Naive thymus-derived CD4-positive, alpha-beta T cell (primary cell): ENCODE measurements at regions not wholly inside any gene's neighbourhood (a gene's known extent, or its start where the extent isn't known, plus 50 kb on each side); places are given as distances from the start of the nearest gene placed in this dataset.

Source experiments
- ATAC-seq: fragments of 150-1000 bp; cut with Tn5 transposase; 2 replicates; pipeline ENCODE4 v1.10.0; 2021; ENCODE audit warnings: mild to moderate bottlenecking, moderate library complexity
- CTCF ChIA-PET: fragments of 350-600 bp; sonication (Branson Sonifier 250); formaldehyde crosslinking; loops from one replicate; lab custom pipeline; 2021; ENCODE audit warnings: antibody characterized with exemption; lab: Charles Lee
- POLR2A ChIA-PET: fragments of 350-600 bp; sonication (Branson Sonifier 250); formaldehyde crosslinking; loops from one replicate; lab custom pipeline; 2021; ENCODE audit warnings: antibody characterized with exemption, inconsistent platforms; lab: Charles Lee
- DNase-seq, 9 donors: peaks; one replicate each; pipeline versions ENCODE4 v3.0.0 to v3.0.0-alpha.2; 2020 to 2022; ENCODE audit warnings: mixed read lengths in 1 of 9
- H3K27ac ChIP-seq: one replicate; pipeline ENCODE4 v1.7.0; 2013; ENCODE audit warnings: mild to moderate bottlenecking, low read depth, low read length, moderate library complexity
- H3K27me3 ChIP-seq, 2 donors: one replicate each; pipeline ENCODE4 v1.7.0; 2013; ENCODE audit warnings: low read length in 2 of 2, mild to moderate bottlenecking in 2 of 2, moderate library complexity in 2 of 2; ENCODE audit not compliant: control insufficient read depth in 2 of 2, insufficient read depth in 2 of 2
- H3K36me3 ChIP-seq, 3 experiments: 1 replicate in 2 of 3; 2 replicates in 1 of 3; pipeline ENCODE4 v1.7.0; 2013; ENCODE audit warnings: low read length in 3 of 3, mild to moderate bottlenecking in 3 of 3, moderate library complexity in 1 of 3; ENCODE audit not compliant: insufficient read depth in 3 of 3, control insufficient read depth in 2 of 3
- H3K4me1 ChIP-seq, 2 donors: one replicate each; pipeline ENCODE4 v1.7.0; 2013; ENCODE audit warnings: low read length in 2 of 2, mild to moderate bottlenecking in 2 of 2, moderate library complexity in 1 of 2; ENCODE audit not compliant: control insufficient read depth in 2 of 2, insufficient read depth in 2 of 2
- H3K4me3 ChIP-seq: 2 replicates; pipeline ENCODE4 v1.7.0; 2013; ENCODE audit warnings: mild to moderate bottlenecking, low read length
- H3K9me3 ChIP-seq, 3 experiments: 1 replicate in 2 of 3; 2 replicates in 1 of 3; pipeline ENCODE4 v1.7.0; 2013; ENCODE audit warnings: low read length in 3 of 3; ENCODE audit not compliant: control insufficient read depth in 2 of 3
- H3K27ac Mint-ChIP-seq, 9 donors: one replicate each; pipeline ENCODE4 v1.8.0; 2020 to 2022; ENCODE audit warnings: mixed read lengths in 9 of 9, mild to moderate bottlenecking in 8 of 9, moderate library complexity in 5 of 9, inconsistent platforms in 2 of 9
- H3K27me3 Mint-ChIP-seq, 5 donors: one replicate each; pipeline ENCODE4 v1.8.0; 2021 to 2022; ENCODE audit warnings: mixed read lengths in 5 of 5, mild to moderate bottlenecking in 1 of 5
- H3K36me3 Mint-ChIP-seq, 5 donors: one replicate each; pipeline ENCODE4 v1.8.0; 2020 to 2022; ENCODE audit warnings: mixed read lengths in 5 of 5, mild to moderate bottlenecking in 3 of 5, inconsistent platforms in 1 of 5
- H3K4me1 Mint-ChIP-seq, 7 donors: one replicate each; pipeline ENCODE4 v1.8.0; 2020 to 2022; ENCODE audit warnings: mixed read lengths in 7 of 7, mild to moderate bottlenecking in 3 of 7, inconsistent platforms in 1 of 7
- H3K4me3 Mint-ChIP-seq, 10 donors: one replicate each; pipeline ENCODE4 v1.8.0; 2020 to 2022; ENCODE audit warnings: mild to moderate bottlenecking in 10 of 10, mixed read lengths in 10 of 10, moderate library complexity in 6 of 10, inconsistent platforms in 2 of 10
- H3K9me3 Mint-ChIP-seq, 11 donors: one replicate each; pipeline ENCODE4 v1.8.0; 2020 to 2022; ENCODE audit warnings: mixed read lengths in 11 of 11, mild to moderate bottlenecking in 4 of 11, inconsistent platforms in 1 of 11, moderate library complexity in 1 of 11
- intact Hi-C, 2 donors: fragments of 100-400 bp; cut with micrococcal nuclease; formaldehyde crosslinking; loops; one replicate each; pipeline ENCODE4 v1.15.1; 2023

- intact Hi-C loops: no loop called here
- H3K27ac Mint-ChIP-seq: no peak overlapping the region
- H3K36me3 ChIP-seq: no peaks in the 10 kb centered on the region
- POLR2A ChIA-PET: no interaction called here
- peaks cover 16 to 36% (median 22%) of the 10 kb centered on the region in 5 donors for H3K27me3 Mint-ChIP-seq
- DNase-seq (no peak), ATAC-seq (no peak)
- H3K4me3 ChIP-seq: no peak overlapping the region
- no peaks in the 10 kb centered on the region for H3K36me3 Mint-ChIP-seq
- peaks cover 0 to 3% (median 0%) of the 10 kb centered on the region in 7 donors for H3K4me1 Mint-ChIP-seq
- no peak overlapping the region for H3K27ac ChIP-seq
- H3K9me3 ChIP-seq: no peaks in the 10 kb centered on the region
- CTCF ChIA-PET: no interaction called here
- H3K4me3 Mint-ChIP-seq: no peak overlapping the region
- H3K27me3 ChIP-seq: no peaks in the 10 kb centered on the region
- no peaks in the 10 kb centered on the region for H3K9me3 Mint-ChIP-seq
- no peaks in the 10 kb centered on the region for H3K4me1 ChIP-seq
Measured at GRCh38 chr16:17657045-17657444, 186.3 kb upstream of the XYLT1 start.

- Mint-ChIP-seq H3K4me3 (no peak overlapping the region), H3K4me1 (peaks cover 0 to 3% (median 0%) of the 10 kb centered on the region in 7 donors), H3K27ac (no peak overlapping the region), H3K36me3 (no peaks in the 10 kb centered on the region), H3K27me3 (peaks cover 16 to 39% (median 29%) of the 10 kb centered on the region in 5 donors), H3K9me3 (no peaks in the 10 kb centered on the region)
- ATAC-seq: no peak
- H3K4me3 ChIP-seq: no peak overlapping the region
- H3K4me1 ChIP-seq: no peaks in the 10 kb centered on the region
- H3K9me3 ChIP-seq: no peaks in the 10 kb centered on the region
- H3K27ac ChIP-seq: no peak overlapping the region
- DNase-seq: no peak
- no peaks in the 10 kb centered on the region for H3K36me3 ChIP-seq
- intact Hi-C loops: no loop called here
- no peaks in the 10 kb centered on the region for H3K27me3 ChIP-seq
- POLR2A ChIA-PET: no interaction called here
- CTCF ChIA-PET: no interaction called here
Measured at GRCh38 chr16:17654571-17654970, 183.8 kb upstream of the XYLT1 start.

GRCh38 chr16:17654142-17654541, 183.4 kb upstream of the XYLT1 start:
- no peaks in the 10 kb centered on the region for H3K9me3 ChIP-seq
- Mint-ChIP-seq H3K4me1 (peaks cover 0 to 3% (median 0%) of the 10 kb centered on the region in 7 donors), H3K9me3 (no peaks in the 10 kb centered on the region), H3K4me3 (no peak overlapping the region), H3K27ac (no peak overlapping the region), H3K36me3 (no peaks in the 10 kb centered on the region), H3K27me3 (peaks cover 16 to 39% (median 29%) of the 10 kb centered on the region in 5 donors)
- H3K27ac ChIP-seq: no peak overlapping the region
- H3K27me3 ChIP-seq: no peaks in the 10 kb centered on the region
- DNase-seq: no peak
- H3K4me3 ChIP-seq: no peak overlapping the region
- H3K4me1 ChIP-seq: no peaks in the 10 kb centered on the region
- ChIA-PET CTCF (no interaction called here), POLR2A (no interaction called here)
- no peak for ATAC-seq
- intact Hi-C loops: no loop called here
- no peaks in the 10 kb centered on the region for H3K36me3 ChIP-seq

- no peaks in the 10 kb centered on the region for H3K4me1 Mint-ChIP-seq
- no peak overlapping the region for H3K4me3 Mint-ChIP-seq
- Histone ChIP-seq H3K4me3 (no peak overlapping the region), H3K27me3 (no peaks in the 10 kb centered on the region), H3K9me3 (peaks cover 0 to 5% (median 0%) of the 10 kb centered on the region in 3 experiments), H3K4me1 (no peaks in the 10 kb centered on the region), H3K36me3 (no peaks in the 10 kb centered on the region), H3K27ac (no peak overlapping the region)
- H3K36me3 Mint-ChIP-seq: peaks cover 0 to 3% (median 0%) of the 10 kb centered on the region in 5 donors
- peaks cover 0 to 11% (median 4%) of the 10 kb centered on the region in 11 donors for H3K9me3 Mint-ChIP-seq
- CTCF ChIA-PET: no interaction called here
- ATAC-seq (no peak), DNase-seq (no peak)
- POLR2A ChIA-PET: no interaction called here
- intact Hi-C loops: no loop called here
- H3K27ac Mint-ChIP-seq: peak overlapping the region in 1 of 9 donors; percentile 32
- peaks cover 2 to 29% (median 20%) of the 10 kb centered on the region in 5 donors for H3K27me3 Mint-ChIP-seq
Measured at GRCh38 chr16:17647879-17648872, 177.4 kb upstream of the XYLT1 start.

GRCh38 chr16:17643935-17644334, 173.2 kb upstream of the XYLT1 start:
- Histone ChIP-seq H3K4me1 (no peaks in the 10 kb centered on the region), H3K27me3 (no peaks in the 10 kb centered on the region), H3K9me3 (peaks cover 0 to 5% (median 0%) of the 10 kb centered on the region in 3 experiments), H3K4me3 (no peak overlapping the region), H3K27ac (no peak overlapping the region), H3K36me3 (no peaks in the 10 kb centered on the region)
- no peaks in the 10 kb centered on the region for H3K4me1 Mint-ChIP-seq
- ATAC-seq (no peak), DNase-seq (no peak)
- peaks cover 0 to 3% (median 0%) of the 10 kb centered on the region in 5 donors for H3K36me3 Mint-ChIP-seq
- peaks cover 0 to 16% (median 4%) of the 10 kb centered on the region in 11 donors for H3K9me3 Mint-ChIP-seq
- ChIA-PET POLR2A (no interaction called here), CTCF (no interaction called here)
- peaks cover 0 to 24% (median 12%) of the 10 kb centered on the region in 5 donors for H3K27me3 Mint-ChIP-seq
- intact Hi-C loops: no loop called here
- no peak overlapping the region for H3K27ac Mint-ChIP-seq
- no peak overlapping the region for H3K4me3 Mint-ChIP-seq

- Mint-ChIP-seq H3K36me3 (peaks cover 0 to 3% (median 0%) of the 10 kb centered on the region in 5 donors), H3K27me3 (peaks cover 0 to 24% (median 4%) of the 10 kb centered on the region in 5 donors), H3K9me3 (peaks cover 0 to 24% (median 4%) of the 10 kb centered on the region in 11 donors), H3K4me3 (no peak overlapping the region), H3K4me1 (no peaks in the 10 kb centered on the region), H3K27ac (no peak overlapping the region)
- POLR2A ChIA-PET: no interaction called here
- no peaks in the 10 kb centered on the region for H3K27me3 ChIP-seq
- H3K27ac ChIP-seq: no peak overlapping the region
- no peaks in the 10 kb centered on the region for H3K36me3 ChIP-seq
- H3K4me1 ChIP-seq: no peaks in the 10 kb centered on the region
- intact Hi-C loops: no loop called here
- H3K4me3 ChIP-seq: no peak overlapping the region
- CTCF ChIA-PET: no interaction called here
- peaks cover 0 to 5% (median 0%) of the 10 kb centered on the region in 3 experiments for H3K9me3 ChIP-seq
- no peak for ATAC-seq
- DNase-seq: no peak
Measured at GRCh38 chr16:17641990-17642389, 171.2 kb upstream of the XYLT1 start.
